HCT116 (cell line): ENCODE measurements at regions not wholly inside any gene's neighbourhood (a gene's known extent, or its start where the extent isn't known, plus 50 kb on each side); places are given as distances from the start of the nearest gene placed in this dataset.

ENCODE experiments used
- ATAC-seq: fragments of 200-7000 bp; cut with Tn5 transposase; 2 replicates; pipeline ENCODE4 v1.9.1; 2020; ENCODE audit warnings: mild to moderate bottlenecking, moderate library complexity
- BruUV-seq: library from RNA; stranded (reverse); fragments of 400-500 nt; replicated peaks from 2 replicates; lab custom pipeline; 2021; lab: Mats Ljungman, UMichigan
- CTCF ChIA-PET: fragments of 300-600 bp; sonication (Branson Sonifier 250); formaldehyde crosslinking; loops from one replicate; lab custom pipeline; 2021; ENCODE audit warnings: antibody characterized with exemption; lab: Charles Lee
- POLR2A ChIA-PET: fragments of 300-600, 350-600 bp; sonication (Branson Sonifier 250); formaldehyde crosslinking; loops from one replicate; lab custom pipeline; 2021; ENCODE audit warnings: antibody characterized with exemption; lab: Charles Lee
- RAD21 ChIA-PET, 2 experiments: fragments of 300-600 bp; sonication (Branson Sonifier 250); formaldehyde crosslinking; loops; one replicate each; lab custom pipeline; 2023; ENCODE audit warnings: low total read pairs in 2 of 2; ENCODE audit not compliant: uncharacterized antibody in 2 of 2, unreplicated experiment in 2 of 2, low non-redundant PET in 1 of 2; lab: Charles Lee
- DNase-seq: peaks from one replicate; pipeline ENCODE4 v3.0.0-alpha.2; 2010; ENCODE audit warnings: low read depth, low spot score
- H2AFZ ChIP-seq: fragments of 200-600 bp; shearing (Covaris generic), sonication (generic); 2 replicates; pipeline ENCODE4 v1.6.1; 2017; ENCODE audit warnings: low read depth, mixed run types, mixed read lengths, antibody characterized with exemption, low read length; ENCODE audit not compliant: poor library complexity, severe bottlenecking
- H3K27ac ChIP-seq: 2 replicates; pipeline ENCODE4 v1.5.1; 2012; ENCODE audit warnings: low read depth, low read length
- H3K27me3 ChIP-seq: fragments of 200-600 bp; sonication (generic); 2 replicates; pipeline ENCODE4 v1.6.1; 2016; ENCODE audit warnings: mixed run types, low read length, mixed read lengths; ENCODE audit not compliant: insufficient read depth
- H3K36me3 ChIP-seq, 2 experiments: fragments of 200-500 bp in 1 of 2; fragments of 200-600 bp in 1 of 2; sonication (Bioruptor generic) in 1 of 2; sonication (generic) in 1 of 2; 2 replicates each; pipeline versions ENCODE4 v1.5.1 to v1.6.1; 2014 to 2016; ENCODE audit warnings: low read length in 2 of 2, inconsistent platforms in 1 of 2, mixed read lengths in 1 of 2, mixed run types in 1 of 2; ENCODE audit not compliant: insufficient read depth in 2 of 2, control insufficient read depth in 1 of 2
- H3K4me1 ChIP-seq, 2 experiments: fragments of 200-600 bp in 1 of 2; sonication (generic) in 1 of 2; 2 replicates each; pipeline versions ENCODE4 v1.5.1 to v1.6.1; 2012 to 2017; ENCODE audit warnings: low read length in 2 of 2, inconsistent platforms in 1 of 2, mild to moderate bottlenecking in 1 of 2, mixed read lengths in 1 of 2, mixed run types in 1 of 2, moderate library complexity in 1 of 2; ENCODE audit not compliant: insufficient read depth in 2 of 2, control insufficient read depth in 1 of 2
- H3K4me2 ChIP-seq: fragments of 200-600 bp; sonication (generic); 2 replicates; pipeline ENCODE4 v1.6.1; 2017; ENCODE audit warnings: mixed run types, low read length, mixed read lengths
- H3K4me3 ChIP-seq, 2 experiments: fragments of 200-600 bp in 1 of 2; sonication (generic) in 1 of 2; replicated peaks in 1 of 2; 2 replicates each; pipeline ENCODE4 v1.5.1; 2011 to 2016; ENCODE audit warnings: low read length in 2 of 2, control low read depth in 1 of 2, low read depth in 1 of 2, mild to moderate bottlenecking in 1 of 2, mixed read lengths in 1 of 2, mixed run types in 1 of 2
- H3K79me2 ChIP-seq: fragments of 200-600 bp; sonication (generic); 2 replicates; pipeline ENCODE4 v1.6.1; 2017; ENCODE audit warnings: mild to moderate bottlenecking, mixed run types, low read length, moderate library complexity, mixed read lengths; ENCODE audit not compliant: insufficient read depth
- H3K9ac ChIP-seq: fragments of 200-600 bp; sonication (generic); 2 replicates; pipeline ENCODE4 v1.6.1; 2016; ENCODE audit warnings: low read length, mixed read lengths
- H3K9me2 ChIP-seq: fragments of 200-600 bp; sonication (generic), shearing (Covaris generic); 2 replicates; pipeline ENCODE4 v1.6.1; 2017; ENCODE audit warnings: mixed run types, mild to moderate bottlenecking, moderate library complexity; ENCODE audit not compliant: insufficient read depth
- H3K9me3 ChIP-seq, 2 experiments: fragments of 200-500 bp in 1 of 2; fragments of 200-600 bp in 1 of 2; sonication (Bioruptor generic) in 1 of 2; sonication (generic) in 1 of 2; 2 replicates each; pipeline ENCODE4 v1.6.1; 2014 to 2017; ENCODE audit warnings: low read length in 2 of 2, mixed read lengths in 2 of 2, inconsistent platforms in 1 of 2, low read depth in 1 of 2, mild to moderate bottlenecking in 1 of 2, mixed run types in 1 of 2, moderate library complexity in 1 of 2; ENCODE audit not compliant: control insufficient read depth in 1 of 2, insufficient read depth in 1 of 2
- H4K20me1 ChIP-seq: fragments of 200-600 bp; sonication (generic), shearing (Covaris generic); 2 replicates; pipeline ENCODE4 v1.6.1; 2017; ENCODE audit warnings: mixed run types, mild to moderate bottlenecking, moderate library complexity; ENCODE audit not compliant: insufficient read depth
- ATF3 ChIP-seq: IDR thresholded peaks from 2 replicates; pipeline ENCODE4 v1.6.1; 2012
- CBX3 ChIP-seq: IDR thresholded peaks from 2 replicates; pipeline ENCODE4 v1.6.1; 2012; ENCODE audit warnings: low read depth
- CTCF ChIP-seq, 3 experiments: fragments of 200-600 bp in 1 of 3; sonication (generic) in 1 of 3; IDR thresholded peaks in 2 of 3; conservative IDR thresholded peaks in 1 of 3; 2 replicates each; pipeline ENCODE4 v1.5.1; 2012 to 2017; ENCODE audit warnings: low read depth in 2 of 3, low read length in 2 of 3, antibody characterized with exemption in 1 of 3, borderline replicate concordance in 1 of 3, control low read depth in 1 of 3, mild to moderate bottlenecking in 1 of 3, mixed read lengths in 1 of 3, mixed run types in 1 of 3, moderate library complexity in 1 of 3; ENCODE audit not compliant: insufficient read depth in 1 of 3
- EGR1 ChIP-seq: IDR thresholded peaks from 2 replicates; pipeline ENCODE4 v1.6.1; 2012; ENCODE audit warnings: low read depth
- EZH2 ChIP-seq: fragments of 200-600 bp; sonication (generic); IDR thresholded peaks from 2 replicates; pipeline ENCODE4 v1.6.1; 2017; ENCODE audit warnings: antibody characterized with exemption, mixed run types
- EZH2phosphoT487 ChIP-seq: fragments of 200-600 bp; IDR thresholded peaks from 2 replicates; pipeline ENCODE4 v1.6.1; 2018; ENCODE audit warnings: antibody characterized with exemption, borderline replicate concordance
- MAX ChIP-seq: IDR thresholded peaks from 2 replicates; pipeline ENCODE4 v1.6.1; 2012
- POLR2A ChIP-seq: IDR thresholded peaks from 2 replicates; pipeline ENCODE4 v1.7.0; 2011; ENCODE audit warnings: borderline replicate concordance; ENCODE audit not compliant: insufficient read depth, insufficient read length; ENCODE audit errors: extremely low read depth
- RAD21 ChIP-seq: IDR thresholded peaks from 2 replicates; pipeline ENCODE4 v1.6.1; 2012; ENCODE audit warnings: low read depth, mild to moderate bottlenecking
- SIN3A ChIP-seq: IDR thresholded peaks from 2 replicates; pipeline ENCODE4 v1.6.1; 2012; ENCODE audit warnings: low read depth
- SP1 ChIP-seq: IDR thresholded peaks from 2 replicates; pipeline ENCODE4 v1.6.1; 2012; ENCODE audit warnings: low read depth
- SRF ChIP-seq: IDR thresholded peaks from 2 replicates; pipeline ENCODE4 v1.6.1; 2012; ENCODE audit warnings: low read depth
- TCF7L2 ChIP-seq: IDR thresholded peaks from 2 replicates; pipeline ENCODE4 v1.7.0; 2011; ENCODE audit warnings: borderline replicate concordance, inconsistent platforms; ENCODE audit not compliant: insufficient read depth, insufficient read length; ENCODE audit errors: extremely low read depth
- YY1 ChIP-seq: IDR thresholded peaks from 2 replicates; pipeline ENCODE4 v1.6.1; 2011; ENCODE audit warnings: low read length, low read depth, moderate library complexity, mild to moderate bottlenecking; ENCODE audit not compliant: insufficient replicate concordance; ENCODE audit errors: extremely low read depth
- ZBTB33 ChIP-seq: IDR thresholded peaks from 2 replicates; pipeline ENCODE4 v1.6.1; 2011; ENCODE audit warnings: mild to moderate bottlenecking, low read length, moderate library complexity; ENCODE audit not compliant: insufficient replicate concordance; ENCODE audit errors: extremely low read depth
- ZFX ChIP-seq: fragments of 450-650 bp; IDR thresholded peaks from 2 replicates; pipeline ENCODE4 v1.6.1; 2017
- ZNF274 ChIP-seq: fragments of 200-500 bp; sonication (Bioruptor generic); IDR thresholded peaks from 2 replicates; pipeline ENCODE4 v1.6.1; 2014; ENCODE audit warnings: mild to moderate bottlenecking, low read depth, low read length, inconsistent platforms
- intact Hi-C: fragments of 100-400 bp; cut with micrococcal nuclease; formaldehyde crosslinking; loops from 2 replicates; pipeline ENCODE4 v1.10.0; 2022

- RAD21 ChIA-PET = no interaction called here
- Histone ChIP-seq H3K9me3 (no peaks in the 10 kb centered on the region; a peak in 1 of 4 replicates), H3K4me3 (no peak overlapping the region), H3K4me1 (no peaks in the 10 kb centered on the region), H3K9ac (no peak overlapping the region), H2AFZ (no peak overlapping the region), H3K27ac (no peak overlapping the region)
- no peak for TF ChIP-seq ZBTB33
- no peak for TF ChIP-seq ZFX
- TF ChIP-seq ATF3 = no peak
- no peak for TF ChIP-seq POLR2A
- no peak for TF ChIP-seq SRF
- no peak for TF ChIP-seq EGR1
- TF ChIP-seq RAD21 = no peak
- TF ChIP-seq EZH2 = no peak
- TF ChIP-seq SIN3A = no peak
- TF ChIP-seq YY1 = no peak
- no peak for TF ChIP-seq SP1
- TF ChIP-seq CBX3 = no peak
- TF ChIP-seq MAX = no peak
- TF ChIP-seq TCF7L2 = no peak
- no peak for TF ChIP-seq CTCF (IDR thresholded peaks at IDR 0.05 in 2 of 3, conservative IDR thresholded peaks at IDR 0.05 in 1 of 3; ENCODE audit: borderline replicate concordance in 1 of 3, insufficient read depth in 1 of 3, low read depth in 2 of 3, low read length in 2 of 3)
- TF ChIP-seq EZH2phosphoT487 = no peak
- no peak for TF ChIP-seq ZNF274
- TF ChIP-seq, all 23 proteins: peak for 0
- ATAC-seq (no peak), DNase-seq (no peak)
- no peaks in the 10 kb centered on the region for H3K9me2 ChIP-seq
- H3K79me2 ChIP-seq = no peaks in the 10 kb centered on the region
- POLR2A ChIA-PET = no interaction called here
- no TSS peak for BruUV-seq
- H4K20me1 ChIP-seq = no peaks in the 10 kb centered on the region
- no peaks in the 10 kb centered on the region for H3K27me3 ChIP-seq
- CTCF ChIA-PET = no interaction called here
- intact Hi-C loops = no loop called here
- no peak overlapping the region for H3K4me2 ChIP-seq
- H3K36me3 ChIP-seq = no peaks in the 10 kb centered on the region
Measured at GRCh38 chr1:82227306-82228095, 426.8 kb downstream of the ADGRL2 start.
